HG03060 (cell line): ENCODE measurements at regions not wholly inside any gene's neighbourhood (a gene's known extent, or its start where the extent isn't known, plus 50 kb on each side); places are given as distances from the start of the nearest gene placed in this dataset.

Source experiments
- ATAC-seq: cut with Tn5 transposase; IDR thresholded peaks from one replicate; pipeline ENCODE4 v1.9.1; 2021; ENCODE audit warnings: low read depth, moderate number of reproducible peaks; ENCODE audit not compliant: unreplicated experiment

DNA sequence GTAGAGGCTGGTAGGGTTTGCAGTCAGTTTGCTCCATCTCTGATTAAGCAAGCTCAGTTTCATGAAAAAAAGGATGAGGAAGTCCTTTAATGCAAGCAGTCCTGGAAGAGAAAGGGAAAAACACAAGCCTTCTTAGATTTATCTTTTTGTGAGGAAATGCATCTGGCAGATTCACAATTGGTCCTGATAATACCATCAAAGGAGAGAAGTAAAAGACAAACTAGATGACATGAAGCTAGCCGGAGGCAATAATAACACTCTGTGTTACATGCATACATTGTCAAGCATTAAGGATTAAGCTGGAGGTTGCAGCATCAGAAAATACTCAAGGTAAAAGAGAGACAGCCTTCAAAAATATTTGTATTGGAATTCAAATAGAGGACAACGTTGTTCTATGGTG lies 356.0 kb upstream of the TEX13C start, which contains the start of gene TENM1:
TENM1 (minus strand) TSS at position 101 of the 400 bp plus-strand sequence.
- no peak for ATAC-seq

DNA sequence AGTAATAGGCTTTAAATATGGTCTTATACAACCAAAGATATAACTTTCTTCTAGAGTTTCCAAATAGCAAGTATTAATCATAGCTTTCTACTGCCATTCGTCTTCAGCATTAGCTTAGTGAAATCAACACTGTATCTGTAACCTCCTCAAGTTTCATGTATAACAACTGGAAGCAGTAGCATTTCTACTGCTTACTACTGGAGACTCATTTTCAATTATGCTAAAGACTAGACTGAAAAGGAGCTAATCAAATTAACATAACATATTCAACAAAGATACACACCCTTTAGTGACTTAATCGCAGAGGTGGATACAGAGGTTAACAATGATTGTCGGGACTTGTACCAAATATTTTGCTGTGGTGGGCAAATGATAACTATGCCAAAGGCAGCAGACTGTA lies 344.2 kb upstream of the TEX13C start:
- ATAC-seq = no peak

DNA sequence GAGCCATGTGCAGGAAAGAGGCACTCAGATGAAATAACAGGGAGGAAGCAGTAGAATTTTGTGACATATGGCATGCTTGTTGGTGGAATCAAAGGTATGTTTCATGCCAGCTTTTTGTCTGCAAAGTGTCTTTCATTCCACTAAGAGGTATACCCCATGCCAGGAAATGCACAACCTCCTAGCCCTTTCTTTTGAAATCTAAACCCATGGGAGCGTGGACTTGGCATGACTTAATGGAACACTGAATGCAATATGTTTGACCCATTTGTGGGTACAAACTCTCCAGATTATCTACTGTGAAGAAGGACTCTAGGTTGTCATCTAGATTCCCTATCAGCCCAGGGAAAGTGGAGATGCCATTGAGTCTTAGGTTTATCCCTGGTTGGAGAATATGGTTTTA lies 338.3 kb upstream of the TEX13C start:
- no peak for ATAC-seq

DNA sequence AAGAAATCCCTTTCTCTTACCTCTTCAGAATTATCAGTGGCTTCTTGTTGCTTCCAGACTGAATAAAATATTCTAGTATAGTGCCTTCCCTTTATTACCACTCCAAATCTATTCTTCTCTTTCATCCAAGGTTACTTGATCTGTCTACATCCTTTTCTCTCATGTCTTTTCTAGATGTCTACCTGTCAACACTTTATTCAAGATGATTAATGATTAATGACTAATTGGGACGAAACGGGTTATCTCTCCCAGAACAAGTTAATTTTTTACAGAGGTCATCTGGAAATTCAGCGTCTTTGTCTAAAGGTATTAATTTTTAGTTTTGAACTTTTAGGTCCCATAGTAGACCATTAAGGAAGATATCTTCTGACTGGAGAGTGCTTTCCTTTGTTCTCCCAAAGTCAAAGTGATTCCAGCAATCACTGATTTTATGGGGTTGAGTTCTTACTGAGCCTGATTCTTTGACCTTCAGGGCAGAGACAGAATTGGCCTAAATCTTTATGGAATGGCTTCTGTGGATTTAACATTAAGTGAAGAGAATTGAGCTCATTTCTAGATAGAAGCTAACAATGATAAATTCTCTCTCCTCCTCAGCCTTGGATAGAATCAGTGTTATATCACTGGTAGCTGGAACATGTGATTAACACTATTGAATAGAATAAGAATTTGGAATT lies 335.4 kb upstream of the TEX13C start:
- ATAC-seq = no peak

DNA sequence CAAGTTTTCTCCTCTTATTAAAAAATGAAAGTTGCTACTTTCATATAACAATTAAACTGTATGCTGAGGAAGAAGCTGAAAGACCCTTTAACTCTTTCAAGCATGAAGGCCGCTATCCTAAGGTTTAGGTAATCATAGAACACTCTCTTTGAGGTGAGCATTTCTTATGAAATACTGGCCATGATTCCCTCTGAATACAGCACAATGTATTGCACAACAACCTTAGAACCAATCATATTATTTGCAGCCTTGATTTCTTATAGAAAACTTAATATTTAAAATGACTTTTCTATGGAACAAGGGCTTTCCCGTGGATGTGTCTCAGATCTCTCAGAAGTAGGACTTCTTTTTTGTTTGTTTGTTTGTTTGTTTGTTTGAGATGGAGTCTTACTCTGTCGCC lies 333.4 kb upstream of the TEX13C start:
- no peak for ATAC-seq

DNA sequence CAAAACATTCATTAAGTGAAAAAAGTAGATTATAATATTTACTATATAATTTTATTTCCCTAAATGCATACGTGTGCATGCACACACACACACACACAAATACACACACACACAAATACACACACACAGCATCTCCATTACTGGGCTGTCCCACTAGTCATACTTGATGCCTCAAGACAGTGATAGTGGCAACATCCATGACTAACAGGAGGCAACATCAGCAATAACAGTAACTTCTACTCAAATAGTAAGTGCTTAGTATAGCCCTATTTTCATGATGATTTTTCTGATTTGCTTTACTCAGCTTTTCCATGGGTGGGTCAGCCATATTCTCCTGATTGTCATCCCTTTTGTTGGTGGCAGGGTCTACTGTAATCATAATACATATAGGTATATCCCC lies 325.9 kb upstream of the TEX13C start:
- no peak for ATAC-seq

DNA sequence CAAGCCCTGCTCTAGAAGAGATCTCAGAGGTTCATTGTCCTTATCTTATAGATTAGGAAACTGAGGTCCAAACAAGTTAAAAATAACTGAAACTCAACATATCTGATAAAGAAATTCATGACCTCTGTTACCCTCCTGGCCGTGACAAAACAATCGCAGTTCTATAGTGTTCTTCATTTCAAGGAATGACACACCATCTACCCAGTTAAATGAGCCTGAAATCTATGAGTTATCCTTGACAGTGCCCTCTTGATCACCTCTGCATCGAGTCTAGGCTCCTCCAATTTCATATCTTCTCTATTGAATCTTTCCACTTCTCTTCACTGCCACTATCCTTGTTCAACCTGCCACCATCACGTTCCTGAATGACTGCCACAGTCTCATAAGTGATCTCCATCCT lies 325.3 kb upstream of the TEX13C start:
- ATAC-seq = no peak

DNA sequence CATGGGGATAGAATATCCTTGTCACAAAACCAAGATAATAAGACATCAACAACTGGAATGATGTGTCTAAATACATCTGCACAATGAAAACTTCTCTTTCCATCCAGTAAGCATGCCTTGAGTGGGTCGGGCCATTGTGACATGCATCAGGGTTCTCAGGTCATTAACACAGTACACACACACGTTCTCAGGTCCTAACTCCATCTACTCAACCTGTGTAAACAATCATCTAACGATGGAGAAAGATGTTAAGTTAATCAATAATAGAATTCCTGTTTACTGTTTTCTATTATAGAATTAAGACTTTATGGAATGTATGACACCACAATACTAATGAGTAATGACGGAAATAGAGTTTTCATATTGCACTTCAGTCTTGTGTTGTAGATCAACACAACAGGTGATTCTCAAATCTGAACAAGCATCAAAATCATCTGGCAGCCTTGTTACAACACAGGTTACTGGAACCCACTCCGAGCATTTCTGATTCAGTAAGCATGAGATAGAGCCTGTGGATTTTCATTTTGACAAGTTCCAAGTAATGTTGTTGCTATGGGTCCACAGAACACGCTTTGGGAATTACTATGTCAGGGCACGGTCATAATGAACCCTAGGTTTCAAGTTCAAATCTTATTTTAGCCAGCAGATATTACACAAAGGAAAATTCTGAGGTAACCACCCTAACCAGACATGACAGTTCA lies 315.8 kb upstream of the TEX13C start:
- ATAC-seq = no peak

DNA sequence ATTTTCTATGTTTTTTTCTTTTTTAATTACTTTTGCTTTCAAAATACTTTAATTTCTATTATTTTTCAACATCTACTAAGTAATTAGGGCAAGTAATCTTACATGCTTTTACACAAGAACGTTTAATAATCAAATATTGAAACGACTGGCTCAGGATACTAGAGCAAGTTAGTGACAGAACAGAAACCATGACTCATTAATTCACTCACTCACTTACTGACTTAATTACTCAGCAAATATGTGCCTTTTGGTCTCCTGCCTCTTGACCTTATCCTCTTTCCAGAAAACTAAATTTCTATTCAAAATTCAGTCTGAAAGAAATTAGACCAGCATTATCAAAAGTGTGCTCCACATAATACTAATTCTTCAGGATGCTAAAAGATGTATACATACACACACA lies 314.9 kb upstream of the TEX13C start:
- no peak for ATAC-seq

DNA sequence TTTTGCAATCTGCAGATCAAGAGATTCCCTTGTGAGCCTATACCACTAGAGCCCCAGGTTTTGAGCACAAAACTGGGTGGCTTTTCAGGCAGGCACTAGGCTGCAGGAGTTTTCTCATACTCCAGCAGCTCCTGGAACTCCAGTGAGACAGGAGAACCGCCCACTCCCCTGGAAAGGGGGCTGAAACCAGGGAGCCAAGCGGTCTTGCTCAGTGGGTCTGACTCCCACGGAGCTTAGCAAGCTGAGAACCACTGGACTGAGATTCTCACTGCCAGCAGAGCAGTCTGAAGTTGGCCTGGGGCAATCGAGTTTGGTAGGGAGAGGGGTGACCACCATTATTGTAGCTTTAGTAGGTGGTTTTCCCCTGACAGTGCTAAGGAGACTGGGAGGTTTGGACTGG lies 313.8 kb upstream of the TEX13C start:
- no peak for ATAC-seq

DNA sequence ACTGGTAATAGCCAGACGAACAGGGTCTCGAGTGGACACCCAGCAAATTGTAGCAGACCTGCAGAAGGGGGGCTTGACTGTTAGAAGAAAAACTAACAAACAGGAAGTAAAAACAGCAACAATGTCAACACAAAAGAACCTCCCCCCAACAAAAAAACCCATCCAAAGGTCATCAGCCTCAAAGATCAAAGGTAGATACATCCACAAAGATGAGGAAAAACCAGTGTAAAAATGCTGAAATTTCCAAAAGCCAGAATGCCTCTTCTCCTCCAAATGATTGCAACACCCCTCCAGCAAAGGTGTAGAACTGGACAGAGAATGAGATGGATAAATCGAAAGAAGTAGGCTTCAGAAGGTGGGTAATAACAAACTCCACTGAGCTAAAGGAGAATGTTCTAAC lies 313.0 kb upstream of the TEX13C start:
- no peak for ATAC-seq

DNA sequence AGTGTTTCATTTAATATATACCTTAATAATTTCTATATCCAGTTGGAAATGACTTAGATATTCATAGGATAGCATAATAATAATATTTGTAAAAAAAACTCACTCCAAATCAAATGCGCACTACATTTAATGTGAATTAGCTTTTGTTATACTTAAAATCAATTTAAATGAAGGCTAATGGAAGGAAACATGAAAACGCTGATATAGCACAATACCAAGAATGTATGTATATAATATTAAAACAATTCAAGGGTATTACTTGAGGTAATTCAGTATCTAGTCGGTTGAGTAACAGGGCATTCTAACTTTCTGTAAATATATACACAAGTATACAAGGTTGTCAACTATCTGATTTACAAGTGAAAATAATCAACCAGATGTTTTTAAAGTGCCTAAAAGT lies 307.1 kb upstream of the TEX13C start:
- ATAC-seq = no peak

DNA sequence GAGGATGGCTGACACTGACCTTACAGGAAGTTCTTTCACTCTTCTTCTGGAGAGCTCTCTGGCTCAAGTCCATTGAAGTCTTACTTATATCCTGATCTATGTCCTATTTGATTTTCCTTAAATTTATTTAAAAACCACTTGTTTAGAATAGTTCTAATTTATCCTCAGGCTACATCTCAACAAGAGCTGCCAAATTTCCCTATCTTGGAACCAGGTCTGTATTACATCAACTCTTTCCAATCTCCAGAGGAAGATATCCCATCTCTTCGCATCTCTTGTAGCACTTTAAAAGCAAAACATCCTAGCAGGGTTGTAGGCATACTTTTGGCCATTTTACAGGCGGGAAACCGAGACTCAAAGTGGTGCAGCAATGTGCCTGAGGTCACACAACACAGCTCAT lies 290.5 kb upstream of the TEX13C start:
- ATAC-seq = no peak
